H1 (cell line): ENCODE measurements at regions not wholly inside any gene's neighbourhood (a gene's known extent, or its start where the extent isn't known, plus 50 kb on each side); places are given as distances from the start of the nearest gene placed in this dataset.

Experiments
- CTCF ChIA-PET: fragments of 300-600 bp; sonication (Branson Sonifier 250); formaldehyde crosslinking; loops from one replicate; lab custom pipeline; 2021; ENCODE audit not compliant: partially characterized antibody; lab: Charles Lee
- POLR2A ChIA-PET: fragments of 300-600 bp; sonication (Branson Sonifier 250); formaldehyde crosslinking; loops from one replicate; lab custom pipeline; 2021; ENCODE audit warnings: inconsistent platforms; ENCODE audit not compliant: partially characterized antibody; lab: Charles Lee
- DNase-seq, 2 experiments: peaks; one replicate each; pipeline versions ENCODE4 v3.0.0 to v3.0.0-alpha.2; 2010 to 2022; ENCODE audit warnings: low spot score in 2 of 2, low read depth in 1 of 2, mixed read lengths in 1 of 2
- FAIRE-seq: peaks from 2 replicates; lab custom pipeline; 2011; peaks lifted over from hg19 to GRCh38; lab: Jason Lieb, UNC
- H2AFZ ChIP-seq: 2 replicates; pipeline ENCODE4 v1.8.1; 2012; ENCODE audit warnings: low read length, inconsistent platforms
- H2AK5ac ChIP-seq: 2 replicates; pipeline ENCODE4 v1.6.1; 2013; ENCODE audit warnings: low read depth, low read length
- H2BK120ac ChIP-seq: replicated peaks from 2 replicates; pipeline ENCODE3; 2013; ENCODE audit warnings: low read depth, low read length, inconsistent platforms
- H2BK12ac ChIP-seq: 2 replicates; pipeline ENCODE4 v1.6.1; 2013; ENCODE audit warnings: low read depth, low read length
- H2BK15ac ChIP-seq: 2 replicates; pipeline ENCODE4 v1.6.1; 2013; ENCODE audit warnings: low read length
- H2BK20ac ChIP-seq: 2 replicates; pipeline ENCODE4 v1.6.1; 2013; ENCODE audit warnings: low read length
- H2BK5ac ChIP-seq: 2 replicates; pipeline ENCODE4 v1.6.1; 2013; ENCODE audit warnings: low read depth, low read length
- H3K14ac ChIP-seq: 2 replicates; pipeline ENCODE4 v1.6.1; 2013; ENCODE audit warnings: inconsistent platforms; ENCODE audit not compliant: insufficient read length
- H3K18ac ChIP-seq: 2 replicates; pipeline ENCODE4 v1.6.1; 2013; ENCODE audit warnings: low read length; ENCODE audit errors: extremely low read depth
- H3K23ac ChIP-seq: 2 replicates; pipeline ENCODE4 v1.6.1; 2013; ENCODE audit warnings: inconsistent platforms; ENCODE audit not compliant: insufficient read length
- H3K23me2 ChIP-seq: 2 replicates; pipeline ENCODE4 v1.6.1; 2013; ENCODE audit warnings: low read depth, low read length
- H3K27ac ChIP-seq: 2 replicates; pipeline ENCODE4 v1.6.1; 2011; ENCODE audit warnings: low read depth, low read length, inconsistent platforms
- H3K27me3 ChIP-seq, 4 experiments: replicated peaks in 1 of 4; 1 replicate in 1 of 4; 2 replicates in 3 of 4; pipeline versions ENCODE4 v1.6.1 to v1.8.1; 2011 to 2013; ENCODE audit warnings: low read length in 3 of 4, mild to moderate bottlenecking in 3 of 4, inconsistent platforms in 2 of 4, mixed read lengths in 2 of 4, moderate library complexity in 1 of 4; ENCODE audit not compliant: control insufficient read depth in 3 of 4, insufficient read depth in 3 of 4; ENCODE audit errors: extremely low read depth in 1 of 4
- H3K36me3 ChIP-seq, 4 experiments: 2 replicates each; pipeline versions ENCODE4 v1.6.1 to v1.8.1; 2011 to 2013; ENCODE audit warnings: mild to moderate bottlenecking in 4 of 4, low read length in 3 of 4, moderate library complexity in 2 of 4, control low read depth in 1 of 4, inconsistent platforms in 1 of 4; ENCODE audit not compliant: insufficient read depth in 4 of 4, control insufficient read depth in 2 of 4
- H3K4ac ChIP-seq: replicated peaks from 2 replicates; pipeline ENCODE3; 2013; ENCODE audit warnings: low read length, low read depth, mixed read lengths, inconsistent platforms; ENCODE audit not compliant: insufficient read length
- H3K4me1 ChIP-seq, 4 experiments: replicated peaks in 1 of 4; 1 replicate in 1 of 4; 2 replicates in 3 of 4; pipeline versions ENCODE4 v1.6.1 to v1.8.1; 2011 to 2013; ENCODE audit warnings: low read length in 3 of 4, inconsistent platforms in 2 of 4, mixed read lengths in 1 of 4; ENCODE audit not compliant: insufficient read depth in 4 of 4, control insufficient read depth in 3 of 4
- H3K4me2 ChIP-seq, 2 experiments: 2 replicates each; pipeline versions ENCODE4 v1.6.1 to v1.8.1; 2011 to 2013; ENCODE audit warnings: low read depth in 2 of 2, low read length in 2 of 2, control low read depth in 1 of 2, inconsistent platforms in 1 of 2, mild to moderate bottlenecking in 1 of 2; ENCODE audit not compliant: insufficient read depth in 1 of 2
- H3K4me3 ChIP-seq, 4 experiments: fragments of 200-600, 300-600 bp in 1 of 4; sonication (generic), shearing (Covaris generic), sonication (Bioruptor Twin) in 1 of 4; 2 replicates each; pipeline versions ENCODE4 v1.5.1 to v1.8.1; 2011 to 2016; ENCODE audit warnings: low read length in 4 of 4, low read depth in 3 of 4, control low read depth in 2 of 4, inconsistent platforms in 2 of 4, mild to moderate bottlenecking in 2 of 4, mixed read lengths in 1 of 4, moderate library complexity in 1 of 4; ENCODE audit not compliant: insufficient read depth in 2 of 4; ENCODE audit errors: extremely low read depth in 1 of 4
- H3K56ac ChIP-seq: replicated peaks from 2 replicates; pipeline ENCODE3; 2013; ENCODE audit warnings: low read depth, mild to moderate bottlenecking, mixed read lengths, low read length, inconsistent platforms; ENCODE audit not compliant: insufficient read length
- H3K79me1 ChIP-seq: 2 replicates; pipeline ENCODE4 v1.6.1; 2013; ENCODE audit warnings: low read depth, low read length, control low read depth
- H3K79me2 ChIP-seq, 2 experiments: 2 replicates each; pipeline versions ENCODE4 v1.6.1 to v1.8.1; 2012 to 2013; ENCODE audit warnings: low read length in 2 of 2, mild to moderate bottlenecking in 2 of 2, inconsistent platforms in 1 of 2; ENCODE audit not compliant: insufficient read depth in 2 of 2, control insufficient read depth in 1 of 2
- H3K9ac ChIP-seq, 4 experiments: replicated peaks in 1 of 4; 1 replicate in 1 of 4; 2 replicates in 3 of 4; pipeline versions ENCODE4 v1.6.1 to v1.8.1; 2011 to 2013; ENCODE audit warnings: low read depth in 3 of 4, low read length in 3 of 4, control low read depth in 2 of 4, mild to moderate bottlenecking in 2 of 4, moderate library complexity in 2 of 4, inconsistent platforms in 1 of 4; ENCODE audit errors: extremely low read depth in 1 of 4
- H3K9me3 ChIP-seq, 2 experiments: 2 replicates each; pipeline versions ENCODE4 v1.6.1 to v1.8.1; 2012 to 2013; ENCODE audit warnings: mild to moderate bottlenecking in 2 of 2, moderate library complexity in 2 of 2, control low read depth in 1 of 2, inconsistent platforms in 1 of 2, low read depth in 1 of 2, low read length in 1 of 2, mixed read lengths in 1 of 2; ENCODE audit not compliant: insufficient read depth in 2 of 2
- H4K20me1 ChIP-seq, 2 experiments: replicated peaks in 1 of 2; 2 replicates each; pipeline versions ENCODE3 to v1.8.1; 2011 to 2013; ENCODE audit warnings: inconsistent platforms in 2 of 2, low read length in 2 of 2, mild to moderate bottlenecking in 1 of 2; ENCODE audit not compliant: insufficient read depth in 2 of 2, control insufficient read depth in 1 of 2
- H4K5ac ChIP-seq: 2 replicates; pipeline ENCODE4 v1.6.1; 2013; ENCODE audit warnings: low read length, low read depth, mixed read lengths, inconsistent platforms; ENCODE audit not compliant: insufficient read length
- H4K8ac ChIP-seq: 2 replicates; pipeline ENCODE4 v1.8.0; 2013; ENCODE audit warnings: mild to moderate bottlenecking, moderate library complexity, low read length, inconsistent platforms; ENCODE audit not compliant: insufficient read depth; ENCODE audit errors: extremely low read depth
- H4K91ac ChIP-seq: replicated peaks from 2 replicates; pipeline ENCODE3; 2013; ENCODE audit warnings: low read length, mixed read lengths, inconsistent platforms; ENCODE audit not compliant: insufficient read length
- ATF2 ChIP-seq: IDR thresholded peaks from 2 replicates; pipeline ENCODE4 v1.6.1; 2012; ENCODE audit warnings: low read length, inconsistent platforms
- CHD2 ChIP-seq: IDR thresholded peaks from 2 replicates; pipeline ENCODE4 v1.6.1; 2012; ENCODE audit warnings: low read length, improper control_type of control experiment
- CREB1 ChIP-seq: IDR thresholded peaks from 2 replicates; pipeline ENCODE4 v1.6.1; 2012; ENCODE audit warnings: inconsistent platforms
- E2F6 ChIP-seq: IDR thresholded peaks from 2 replicates; pipeline ENCODE4 v1.6.1; 2012; ENCODE audit warnings: inconsistent platforms
- GTF2F1 ChIP-seq: IDR thresholded peaks from 2 replicates; pipeline ENCODE4 v1.6.1; 2012; ENCODE audit warnings: low read depth, low read length, improper control_type of control experiment, borderline replicate concordance
- MAX ChIP-seq: IDR thresholded peaks from 2 replicates; pipeline ENCODE4 v1.6.1; 2012; ENCODE audit warnings: inconsistent platforms
- NRF1 ChIP-seq: IDR thresholded peaks from 2 replicates; pipeline ENCODE4 v1.6.1; 2011; ENCODE audit warnings: mild to moderate bottlenecking, low read depth, low read length, improper control_type of control experiment
- POLR2A ChIP-seq, 2 experiments: IDR thresholded peaks; 1 replicate in 1 of 2; 2 replicates in 1 of 2; pipeline ENCODE4 v1.6.1; 2011; ENCODE audit warnings: low read depth in 2 of 2, low read length in 2 of 2, mild to moderate bottlenecking in 2 of 2; ENCODE audit errors: control extremely low read depth in 1 of 2
- POU5F1 ChIP-seq: IDR thresholded peaks from 2 replicates; pipeline ENCODE4 v1.6.1; 2011; ENCODE audit warnings: low read depth, mild to moderate bottlenecking, low read length, moderate library complexity
- RNF2 ChIP-seq: fragments of 200-900, 300-1000 bp; sonication (generic); IDR thresholded peaks from 2 replicates; pipeline ENCODE4 v1.7.1; 2016; ENCODE audit warnings: borderline replicate concordance, low read depth, mild to moderate bottlenecking, antibody characterized with exemption, low read length; ENCODE audit not compliant: poor library complexity, severe bottlenecking; ENCODE audit errors: missing control alignments
- WGBS, 2 experiments: shearing (Covaris generic) in 1 of 2; methylation state at CpG; one replicate each; pipeline versions ENCODE4 v1.1.6 to v1.1.7; 2013 to 2015; ENCODE audit warnings: low lambda C conversion rate in 2 of 2, mixed read lengths in 2 of 2, inconsistent platforms in 1 of 2, low coverage in 1 of 2, missing lambda C conversion rate in 1 of 2; ENCODE audit not compliant: insufficient replicate concordance in 2 of 2, insufficient coverage in 1 of 2, insufficient read length in 1 of 2; ENCODE audit errors: extremely low coverage in 1 of 2, missing lambda C conversion rate in 1 of 2; 5-methylcytosine and 5-hydroxymethylcytosine counted together

GRCh38 chr12:45502481-45503128 is 226.9 kb upstream of the ARID2 start:
- Histone ChIP-seq H3K4me3 (no peak overlapping the region), H4K5ac (no peak overlapping the region), H2AFZ (no peak overlapping the region), H3K23ac (no peak overlapping the region), H3K27me3 (no peaks in the 10 kb centered on the region), H3K4ac (no peak overlapping the region), H4K8ac (no peak overlapping the region), H3K79me1 (no peaks in the 10 kb centered on the region), H2BK120ac (no peak overlapping the region), H4K91ac (no peak overlapping the region), H2BK12ac (no peak overlapping the region), H2BK5ac (no peak overlapping the region), H3K56ac (no peak overlapping the region), H3K27ac (no peak overlapping the region), H3K4me1 (no peaks in the 10 kb centered on the region), H3K18ac (no peak overlapping the region), H3K4me2 (no peak overlapping the region), H3K36me3 (no peaks in the 10 kb centered on the region), H3K79me2 (no peaks in the 10 kb centered on the region), H3K23me2 (no peaks in the 10 kb centered on the region), H3K14ac (no peak overlapping the region), H3K9me3 (no peaks in the 10 kb centered on the region), H2BK15ac (no peak overlapping the region), H4K20me1 (no peaks in the 10 kb centered on the region), H3K9ac (no peak overlapping the region), H2BK20ac (no peak overlapping the region), H2AK5ac (no peak overlapping the region)
- CTCF ChIA-PET: no interaction called here
- FAIRE-seq (no peak), DNase-seq (no peak)
- TF ChIP-seq NRF1 (no peak), POLR2A (IDR thresholded peaks at IDR 0.05; ENCODE audit: control extremely low read depth in 1 of 2, low read depth in 2 of 2, low read length in 2 of 2) (no peak), MAX (no peak), POU5F1 (no peak), E2F6 (no peak), CREB1 (no peak), GTF2F1 (no peak), RNF2 (no peak), ATF2 (no peak), CHD2 (no peak)
- POLR2A ChIA-PET: no interaction called here
- 91% methylated on average over 4 of the region's 4 CpGs; no CpG with 5 or more reads in 1 of the 2 experiments for WGBS, 2 experiments
